Suppressor macrophage (primary cell): ENCODE measurements at regions not wholly inside any gene's neighbourhood (a gene's known extent, or its start where the extent isn't known, plus 50 kb on each side); places are given as distances from the start of the nearest gene placed in this dataset.

Experiments used
- DNase-seq, 4 experiments: peaks; one replicate each; pipeline ENCODE4 v3.0.0-alpha.2; 2020 to 2022

- no peak for DNase-seq
Observed at GRCh38 chr5:175388531-175388930, 55.5 kb downstream of the DRD1 start.

GRCh38 chr5:175387144-175387543 is 56.8 kb downstream of the DRD1 start:
- DNase-seq, result no peak

- no peak for DNase-seq
Observed at GRCh38 chr5:175386526-175386925, 57.5 kb downstream of the DRD1 start.

GRCh38 chr5:175385691-175386362 is 58.2 kb downstream of the DRD1 start:
- no peak for DNase-seq

GRCh38 chr5:175384724-175385552 is 59.0 kb downstream of the DRD1 start:
- no peak for DNase-seq

GRCh38 chr5:175383350-175383749 is 60.6 kb downstream of the DRD1 start:
- DNase-seq, result no peak

- DNase-seq, result no peak
Observed at GRCh38 chr5:175382171-175382570, 61.8 kb downstream of the DRD1 start.

- DNase-seq, result no peak
Observed at GRCh38 chr5:175381130-175381529, 62.9 kb downstream of the DRD1 start.

GRCh38 chr5:175380701-175381100 is 63.3 kb downstream of the DRD1 start:
- no peak for DNase-seq

GRCh38 chr5:175379867-175380266 is 64.1 kb downstream of the DRD1 start:
- DNase-seq, result no peak

- DNase-seq, result no peak
Observed at GRCh38 chr5:175378444-175379028, 65.4 kb downstream of the DRD1 start.

- no peak for DNase-seq
Observed at GRCh38 chr5:175377816-175378215, 66.2 kb downstream of the DRD1 start.

- DNase-seq, result no peak
Observed at GRCh38 chr5:175374166-175374875, 69.7 kb downstream of the DRD1 start.

GRCh38 chr5:175365866-175366265 is 78.1 kb downstream of the DRD1 start:
- no peak for DNase-seq

- DNase-seq, result no peak
Observed at GRCh38 chr5:175363300-175363699, 80.7 kb downstream of the DRD1 start.

- DNase-seq, result no peak
Observed at GRCh38 chr5:175357995-175358394, 86.0 kb downstream of the DRD1 start.

GRCh38 chr5:175356428-175356827 is 87.6 kb downstream of the DRD1 start:
- no peak for DNase-seq

GRCh38 chr5:175354964-175355363 is 89.0 kb downstream of the DRD1 start:
- DNase-seq, result no peak

- DNase-seq, result no peak
Observed at GRCh38 chr5:175353926-175354325, 90.1 kb downstream of the DRD1 start.

GRCh38 chr5:175351897-175352590 is 91.9 kb downstream of the DRD1 start:
- no peak for DNase-seq

- no peak for DNase-seq
Observed at GRCh38 chr5:175351126-175351525, 92.9 kb downstream of the DRD1 start.

GRCh38 chr5:175347931-175348330 is 96.1 kb downstream of the DRD1 start:
- DNase-seq, result no peak

- DNase-seq, result no peak
Observed at GRCh38 chr5:175347027-175347426, 97.0 kb downstream of the DRD1 start.
